Psoas muscle (tissue), 7 donors: ENCODE measurements at regions not wholly inside any gene's neighbourhood (a gene's known extent, or its start where the extent isn't known, plus 50 kb on each side); places are given as distances from the start of the nearest gene placed in this dataset.

ENCODE experiments used
- ATAC-seq, 4 donors: fragments of 200-7000 bp; cut with Tn5 transposase; one replicate each; pipeline ENCODE4 v1.9.1; 2020; ENCODE audit warnings: moderate library complexity in 3 of 4, mild to moderate bottlenecking in 2 of 4
- DNase-seq, 2 donors: peaks; one replicate each; pipeline ENCODE4 v3.0.0-alpha.2; 2020
- H3K27ac ChIP-seq: fragments of 200-600 bp; one replicate; pipeline ENCODE4 v1.8.0; 2022
- H3K27me3 ChIP-seq, 3 donors: fragments of 200-600 bp in 1 of 3; one replicate each; pipeline versions ENCODE4 v1.6.1 to v1.8.0; 2013 to 2022; ENCODE audit warnings: low read length in 2 of 3, mild to moderate bottlenecking in 2 of 3, moderate library complexity in 1 of 3; ENCODE audit not compliant: insufficient read depth in 3 of 3
- H3K36me3 ChIP-seq, 2 donors: fragments of 200-600 bp in 1 of 2; one replicate each; pipeline versions ENCODE4 v1.6.1 to v1.8.0; 2013 to 2022; ENCODE audit warnings: low read depth in 1 of 2, mild to moderate bottlenecking in 1 of 2, moderate library complexity in 1 of 2; ENCODE audit not compliant: insufficient read depth in 1 of 2
- H3K4me1 ChIP-seq: fragments of 200-600 bp; one replicate; pipeline ENCODE4 v1.8.0; 2022
- H3K4me3 ChIP-seq: fragments of 200-600 bp; one replicate; pipeline ENCODE4 v1.8.0; 2022; ENCODE audit warnings: mild to moderate bottlenecking
- H3K9me3 ChIP-seq: fragments of 200-600 bp; one replicate; pipeline ENCODE4 v1.8.0; 2022
- CTCF ChIP-seq: fragments of 200-600 bp; IDR thresholded peaks from one replicate; pipeline ENCODE4 v1.8.0; 2022; ENCODE audit warnings: antibody characterized with exemption
- WGBS, 3 donors: extraction: QIAGEN DNeasy Blood & Tissue Kit; methylation state at CpG; one replicate each; pipeline versions ENCODE4 v1.1.6 to v1.1.7; 2013; 5-methylcytosine and 5-hydroxymethylcytosine counted together
- intact Hi-C, 2 donors: fragments of 100-400 bp; cut with DNase I; formaldehyde crosslinking; loops; one replicate each; pipeline versions ENCODE4 v1.11.0 to v1.14.2; 2022
- donor health status: healthy with polysubstance abuse.
- donor health status: DM: no; HTN: no; CAD: no; lungs with moderate emphysema.
- donor health status: Bipolar disorder and iron deficiency.
- donor health status: healthy.
- donor health status: DM: yes; HTN: yes; CAD: no.
- donor health status: DM: no; HTN: no; CAD: no.
- donor health status: DM: yes; HTN: yes; CAD: no.

DNA sequence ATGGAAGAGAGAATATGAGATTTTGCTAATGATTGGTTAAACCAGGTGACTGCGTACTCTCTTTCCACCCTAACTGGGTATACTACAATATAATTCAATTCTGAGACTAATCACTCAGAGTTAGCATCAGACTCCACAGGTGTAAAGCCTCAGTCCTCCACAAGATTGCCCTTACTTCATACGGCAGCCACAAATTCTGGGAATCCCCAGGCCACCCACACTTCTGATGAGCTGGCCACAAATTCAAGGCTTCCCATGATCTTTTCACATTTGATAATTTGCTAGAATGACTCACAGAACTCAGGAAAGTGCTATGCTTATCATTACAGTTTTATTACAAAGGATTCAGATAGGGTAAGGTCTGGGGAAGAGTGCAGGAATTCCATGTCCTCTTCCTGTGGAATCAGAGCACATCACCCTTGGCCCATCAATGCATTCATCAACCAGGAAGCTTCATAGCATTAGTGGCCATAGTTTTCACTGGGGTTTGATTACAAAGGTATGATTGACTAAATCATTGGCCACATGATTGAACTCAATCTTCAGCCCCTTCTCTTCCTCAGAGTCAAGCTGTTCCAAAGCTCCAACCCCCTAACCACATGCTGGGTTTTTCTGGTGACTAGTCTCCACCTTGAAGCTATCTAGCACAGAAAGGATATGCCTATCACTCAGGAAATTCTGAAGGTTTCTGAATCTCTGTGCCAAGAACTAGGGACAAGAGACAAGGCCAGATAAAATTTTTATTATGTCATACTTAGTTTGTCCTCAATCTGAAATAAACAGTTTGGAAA lies 131.7 kb downstream of the HHIPL2 start:
- 75 to 84% (median 81%) methylated on average over 2 of the region's 2 CpGs for WGBS, 3 donors
- no peak for ATAC-seq

DNA sequence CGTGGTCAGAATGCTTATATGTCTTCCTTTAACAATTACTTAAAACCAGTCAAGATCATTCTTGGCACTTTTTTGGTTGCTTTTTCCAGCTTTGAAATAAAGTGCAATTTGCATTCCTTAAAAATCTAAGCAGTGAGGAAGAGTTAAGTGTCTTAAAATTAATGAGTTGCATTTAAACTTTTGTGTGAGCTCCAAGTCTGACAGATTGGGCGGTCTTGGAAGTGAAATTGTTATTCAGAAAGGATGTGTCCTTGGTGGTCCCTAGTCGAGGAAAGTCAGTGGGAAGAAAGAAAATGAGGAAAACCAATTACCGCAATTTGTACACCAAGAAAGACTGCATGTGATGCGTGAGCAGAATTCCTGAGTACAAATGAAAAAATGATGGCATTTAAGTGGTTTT lies 132.5 kb downstream of the HHIPL2 start:
- TF ChIP-seq CTCF, result no peak
- intact Hi-C loops, result loop anchor here in 1 of 2 donors (10.0 kb wide), 1 partner anchor 221 kb away; no protein-coding TSS in a partner anchor
- H3K9me3 ChIP-seq, result no peaks in the 10 kb centered on the region
- H3K27me3 ChIP-seq, result no peaks in the 10 kb centered on the region
- WGBS, 3 donors, result 79 to 85% (median 83%) methylated on average over 5 of the region's 5 CpGs
- no peaks in the 10 kb centered on the region for H3K4me1 ChIP-seq
- no peak overlapping the region for H3K4me3 ChIP-seq
- no peaks in the 10 kb centered on the region for H3K36me3 ChIP-seq
- H3K27ac ChIP-seq, result no peak overlapping the region
- ATAC-seq, result no peak
- DNase-seq, result no peak

More for the DNA sequence above, 131.7 kb downstream of the HHIPL2 start:
- no peak for TF ChIP-seq CTCF
- Histone ChIP-seq H3K36me3 (no peaks in the 10 kb centered on the region), H3K9me3 (no peaks in the 10 kb centered on the region), H3K4me1 (no peaks in the 10 kb centered on the region), H3K27ac (no peak overlapping the region), H3K27me3 (no peaks in the 10 kb centered on the region), H3K4me3 (no peak overlapping the region)
- DNase-seq, result no peak
- intact Hi-C loops, result loop anchor here in 1 of 2 donors (10.0 kb wide), 1 partner anchor 221 kb away; no protein-coding TSS in a partner anchor

GRCh38 chr1:222413991-222414549 lies 133.8 kb downstream of the HHIPL2 start:
- 74 to 80% (median 79%) methylated on average over 2 of the region's 2 CpGs for WGBS, 3 donors
- Histone ChIP-seq H3K27ac (no peak overlapping the region), H3K9me3 (no peaks in the 10 kb centered on the region), H3K4me3 (no peak overlapping the region), H3K4me1 (no peaks in the 10 kb centered on the region), H3K27me3 (no peaks in the 10 kb centered on the region), H3K36me3 (no peaks in the 10 kb centered on the region)
- TF ChIP-seq CTCF, result no peak
- intact Hi-C loops, result loop anchor here in 1 of 2 donors (10.0 kb wide), 1 partner anchor 219 kb away; no protein-coding TSS in a partner anchor
- ATAC-seq (no peak), DNase-seq (no peak)

DNA sequence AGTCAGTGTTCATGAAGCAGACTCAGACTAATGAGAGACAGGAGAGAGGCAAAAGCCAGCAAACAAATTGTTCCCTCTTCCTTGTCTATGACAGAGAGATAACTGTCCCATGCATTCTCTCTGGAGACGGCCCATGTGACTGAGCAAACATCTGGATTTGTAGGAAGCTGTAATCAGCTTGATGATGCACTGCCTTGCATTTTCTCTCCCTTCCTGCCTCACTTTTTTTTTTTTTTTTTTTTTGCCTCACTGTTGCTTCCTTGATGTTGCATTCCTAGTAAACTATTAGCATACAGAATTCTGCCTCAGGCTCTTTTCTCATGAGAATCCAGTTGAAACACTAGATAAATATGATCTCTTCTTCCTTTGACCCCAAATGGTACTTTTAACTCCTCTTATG lies 134.5 kb downstream of the HHIPL2 start:
- H3K9me3 ChIP-seq, result no peaks in the 10 kb centered on the region
- H3K27ac ChIP-seq, result no peak overlapping the region
- no peaks in the 10 kb centered on the region for H3K4me1 ChIP-seq
- no peak overlapping the region for H3K4me3 ChIP-seq
- H3K27me3 ChIP-seq, result no peaks in the 10 kb centered on the region
- no peak for DNase-seq
- no peaks in the 10 kb centered on the region for H3K36me3 ChIP-seq
- intact Hi-C loops, result loop anchor here in 1 of 2 donors (10.0 kb wide), 1 partner anchor 219 kb away; no protein-coding TSS in a partner anchor
- no peak for ATAC-seq
- 61 to 78% (median 65%) methylated on average over 1 of the region's 1 CpG for WGBS, 3 donors
- TF ChIP-seq CTCF, result no peak
